ENCODE measurements at regions not wholly inside any gene's neighbourhood (a gene's known extent, or its start where the extent isn't known, plus 50 kb on each side); places are given as distances from the start of the nearest gene placed in this dataset.

DNA sequence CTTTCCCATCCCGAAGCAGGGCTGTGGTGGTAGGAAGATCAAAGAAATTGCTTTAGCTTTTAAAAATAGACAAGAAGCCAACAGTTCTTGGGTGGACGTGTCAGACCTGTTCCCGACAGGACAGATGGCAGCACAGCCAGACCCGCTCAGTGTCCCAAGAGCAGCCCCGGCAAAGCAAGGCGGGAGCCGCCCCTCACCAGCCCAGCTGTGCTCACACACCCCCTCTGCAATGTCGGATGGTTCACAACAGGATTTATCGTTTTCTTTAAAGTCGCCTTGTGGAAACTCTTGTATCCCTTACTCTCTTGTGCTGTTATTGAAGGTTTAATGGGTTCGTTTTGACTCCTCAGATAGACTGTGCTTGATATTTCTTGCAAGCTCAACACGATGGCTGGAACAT, 302.4 kb downstream of the THBS2 start:
- no peaks in the 10 kb centered on the region for H3K27me3 ChIP-seq (replicated peaks; ENCODE audit: insufficient read depth)
- no peaks in the 10 kb centered on the region for H3K9me3 ChIP-seq
- no peak overlapping the region for H3K27ac ChIP-seq
- TF ChIP-seq, protein P1, sequence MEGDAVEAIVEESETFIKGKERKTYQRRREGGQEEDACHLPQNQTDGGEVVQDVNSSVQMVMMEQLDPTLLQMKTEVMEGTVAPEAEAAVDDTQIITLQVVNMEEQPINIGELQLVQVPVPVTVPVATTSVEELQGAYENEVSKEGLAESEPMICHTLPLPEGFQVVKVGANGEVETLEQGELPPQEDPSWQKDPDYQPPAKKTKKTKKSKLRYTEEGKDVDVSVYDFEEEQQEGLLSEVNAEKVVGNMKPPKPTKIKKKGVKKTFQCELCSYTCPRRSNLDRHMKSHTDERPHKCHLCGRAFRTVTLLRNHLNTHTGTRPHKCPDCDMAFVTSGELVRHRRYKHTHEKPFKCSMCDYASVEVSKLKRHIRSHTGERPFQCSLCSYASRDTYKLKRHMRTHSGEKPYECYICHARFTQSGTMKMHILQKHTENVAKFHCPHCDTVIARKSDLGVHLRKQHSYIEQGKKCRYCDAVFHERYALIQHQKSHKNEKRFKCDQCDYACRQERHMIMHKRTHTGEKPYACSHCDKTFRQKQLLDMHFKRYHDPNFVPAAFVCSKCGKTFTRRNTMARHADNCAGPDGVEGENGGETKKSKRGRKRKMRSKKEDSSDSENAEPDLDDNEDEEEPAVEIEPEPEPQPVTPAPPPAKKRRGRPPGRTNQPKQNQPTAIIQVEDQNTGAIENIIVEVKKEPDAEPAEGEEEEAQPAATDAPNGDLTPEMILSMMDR (IDR thresholded peaks at IDR 0.05): no peak
- H3K36me3 ChIP-seq: no peaks in the 10 kb centered on the region
- H3K4me1 ChIP-seq (ENCODE audit: control insufficient read depth in 1 of 2, low read depth in 2 of 2): peaks cover 8 to 22% of the 10 kb centered on the region in 2 donors
- DNase-seq (ENCODE audit: low spot score) (no peak), ATAC-seq (ENCODE audit: insufficient number of reproducible peaks, low FRiP score, low read depth) (no peak)
- no peak overlapping the region for H3K4me3 ChIP-seq

DNA sequence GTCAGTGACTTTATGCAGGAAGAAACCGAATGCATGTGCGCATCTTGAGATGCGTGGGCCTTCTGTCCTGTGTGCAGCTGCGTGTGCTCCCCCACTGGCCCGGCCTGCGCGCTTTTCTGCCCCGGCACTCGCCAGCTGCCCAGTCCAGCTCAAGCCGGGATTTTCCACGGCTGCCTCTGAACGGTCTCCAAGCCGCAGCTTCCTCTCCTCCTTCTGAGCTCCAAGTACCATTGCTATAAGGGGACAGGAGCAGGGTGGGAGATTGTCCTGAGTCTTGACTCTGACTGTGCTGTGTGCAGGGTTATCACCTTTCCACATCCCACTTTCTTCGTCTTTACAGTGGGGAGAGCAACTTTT, 302.8 kb downstream of the THBS2 start:
- DNase-seq (ENCODE audit: low spot score) (no peak), ATAC-seq (ENCODE audit: insufficient number of reproducible peaks, low FRiP score, low read depth) (no peak)
- Histone ChIP-seq H3K27me3 (replicated peaks; ENCODE audit: insufficient read depth) (no peaks in the 10 kb centered on the region), H3K4me1 (ENCODE audit: control insufficient read depth in 1 of 2, low read depth in 2 of 2) (peaks cover 8 to 22% of the 10 kb centered on the region in 2 donors), H3K9me3 (no peaks in the 10 kb centered on the region), H3K27ac (peak overlapping the region in 1 of 2 donors; percentile 10), H3K4me3 (peak overlapping the region; percentile 16), H3K36me3 (no peaks in the 10 kb centered on the region)
- TF ChIP-seq, protein P1 (IDR thresholded peaks at IDR 0.05): no peak

DNA sequence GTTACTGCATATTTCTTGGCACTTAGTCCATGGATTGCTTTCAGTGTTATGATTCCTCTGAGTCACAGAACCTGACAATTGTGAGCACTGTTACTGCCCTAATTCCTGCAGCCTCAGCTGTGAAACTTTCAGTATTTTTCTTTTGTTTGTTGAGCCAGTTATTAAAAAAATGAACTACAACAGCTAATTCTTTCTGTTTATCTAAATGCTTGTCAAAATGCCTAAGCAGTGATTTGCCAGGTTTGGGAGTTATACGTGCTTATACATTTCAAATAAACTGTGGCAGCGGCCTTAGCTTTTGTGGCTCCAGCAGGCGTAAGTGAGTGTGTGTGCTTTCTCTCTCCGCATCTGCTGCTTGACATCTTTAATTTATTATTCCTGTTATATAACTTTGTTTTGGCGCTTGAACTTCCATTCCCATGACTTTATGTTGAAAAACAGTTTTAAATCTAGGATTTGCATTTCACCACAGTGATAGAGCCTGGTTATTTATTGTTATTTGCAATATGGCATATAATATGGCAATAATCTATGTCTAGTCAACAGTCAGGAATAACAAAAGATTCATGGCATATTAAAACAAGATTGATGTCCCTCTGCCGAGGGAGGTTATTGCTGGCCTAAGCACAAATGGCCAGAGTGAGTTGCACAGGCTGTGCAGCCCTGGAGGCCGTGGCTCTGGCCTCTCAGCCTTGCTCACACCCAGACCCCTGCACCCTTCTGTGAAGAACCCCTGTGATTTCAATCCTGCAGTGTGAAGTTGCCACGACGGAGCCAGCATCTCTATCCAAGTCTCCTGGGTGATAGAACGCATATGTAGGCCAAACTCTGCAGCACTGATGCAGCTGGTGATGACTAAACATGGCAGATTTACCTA, 303.4 kb downstream of the THBS2 start:
- peak; percentile 20 for ATAC-seq (ENCODE audit: insufficient number of reproducible peaks, low FRiP score, low read depth)
- no peaks in the 10 kb centered on the region for H3K27me3 ChIP-seq (replicated peaks; ENCODE audit: insufficient read depth)
- peak overlapping the region; percentile 16 for H3K4me3 ChIP-seq
- H3K27ac ChIP-seq: peak overlapping the region; percentile 10 to 32
- H3K4me1 ChIP-seq (ENCODE audit: control insufficient read depth in 1 of 2, low read depth in 2 of 2): peaks cover 8 to 22% of the 10 kb centered on the region in 2 donors
- H3K36me3 ChIP-seq: no peaks in the 10 kb centered on the region
- TF ChIP-seq, protein P1 (IDR thresholded peaks at IDR 0.05): no peak
- no peak for DNase-seq (ENCODE audit: low spot score)
- no peaks in the 10 kb centered on the region for H3K9me3 ChIP-seq

DNA sequence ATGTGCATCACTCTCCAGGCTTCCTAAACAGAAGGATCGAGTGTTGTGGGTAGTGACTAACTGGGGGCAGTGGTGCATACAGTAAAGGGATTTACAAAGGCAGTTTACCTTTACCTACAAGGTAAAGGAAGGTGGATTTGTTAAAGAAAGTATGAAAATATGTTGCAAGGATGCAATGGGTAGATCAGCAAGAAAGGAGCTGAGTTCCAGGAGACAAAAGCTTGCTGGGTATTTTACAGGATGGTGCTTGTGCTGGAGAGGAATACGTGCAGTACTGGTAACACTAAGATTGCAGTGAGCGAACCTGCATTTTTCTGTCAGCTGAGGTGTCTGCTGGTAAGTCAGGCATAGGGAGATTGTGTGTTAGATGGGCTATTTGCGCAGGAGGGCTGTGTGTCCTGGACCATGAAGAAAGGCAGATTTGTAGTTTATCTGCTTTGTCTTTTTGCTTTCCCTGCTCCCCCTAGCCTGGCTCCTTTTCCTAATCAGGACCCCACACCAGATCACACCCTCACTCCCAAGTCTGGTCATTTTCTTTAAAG, 304.6 kb downstream of the THBS2 start:
- H3K4me3 ChIP-seq: no peak overlapping the region
- no peak for ATAC-seq (ENCODE audit: insufficient number of reproducible peaks, low FRiP score, low read depth)
- no peaks in the 10 kb centered on the region for H3K36me3 ChIP-seq
- DNase-seq (ENCODE audit: low spot score): no peak
- H3K27me3 ChIP-seq (replicated peaks; ENCODE audit: insufficient read depth): no peaks in the 10 kb centered on the region
- H3K4me1 ChIP-seq (ENCODE audit: control insufficient read depth in 1 of 2, low read depth in 2 of 2): peaks cover 8 to 22% of the 10 kb centered on the region in 2 donors
- no peaks in the 10 kb centered on the region for H3K9me3 ChIP-seq
- TF ChIP-seq, protein P1 (IDR thresholded peaks at IDR 0.05): no peak
- no peak overlapping the region for H3K27ac ChIP-seq

DNA sequence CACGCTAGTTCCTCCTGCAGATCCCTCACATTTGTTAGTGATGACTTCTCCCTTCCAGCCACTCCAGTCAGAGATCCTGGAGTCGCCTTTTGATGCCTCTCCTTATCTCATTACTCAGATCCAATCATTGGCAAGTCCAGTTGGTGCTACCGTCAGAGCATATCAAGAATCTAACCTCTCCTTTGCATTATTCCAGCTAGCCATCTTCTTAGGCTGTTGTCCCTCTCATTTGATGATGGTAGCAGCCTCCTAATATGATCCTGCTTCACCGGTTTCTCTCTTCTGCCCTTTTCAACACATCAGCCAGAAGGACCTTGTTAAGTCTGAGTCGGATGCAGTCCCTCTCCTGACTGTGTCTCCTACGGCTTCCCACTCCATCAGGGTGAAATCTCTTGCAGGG, 305.6 kb downstream of the THBS2 start:
- no peak overlapping the region for H3K27ac ChIP-seq
- ATAC-seq (ENCODE audit: insufficient number of reproducible peaks, low FRiP score, low read depth): no peak
- TF ChIP-seq, protein P1 (IDR thresholded peaks at IDR 0.05): no peak

More for the DNA sequence above, 305.6 kb downstream of the THBS2 start:
- no peak for DNase-seq (ENCODE audit: low spot score)
- Histone ChIP-seq H3K4me3 (no peak overlapping the region), H3K4me1 (ENCODE audit: control insufficient read depth in 1 of 2, low read depth in 2 of 2) (peaks cover 8 to 22% of the 10 kb centered on the region in 2 donors), H3K9me3 (no peaks in the 10 kb centered on the region), H3K27me3 (replicated peaks; ENCODE audit: insufficient read depth) (no peaks in the 10 kb centered on the region), H3K36me3 (no peaks in the 10 kb centered on the region)

Data from thoracic aorta (tissue), 2 donors.